NCI-H510A (cell line): ENCODE measurements at regions not wholly inside any gene's neighbourhood (a gene's known extent, or its start where the extent isn't known, plus 50 kb on each side); places are given as distances from the start of the nearest gene placed in this dataset.

Experiments
- DNase-seq: peaks from one replicate; lab custom pipeline; 2025; lab: John Stamatoyannopoulos, UW

DNA sequence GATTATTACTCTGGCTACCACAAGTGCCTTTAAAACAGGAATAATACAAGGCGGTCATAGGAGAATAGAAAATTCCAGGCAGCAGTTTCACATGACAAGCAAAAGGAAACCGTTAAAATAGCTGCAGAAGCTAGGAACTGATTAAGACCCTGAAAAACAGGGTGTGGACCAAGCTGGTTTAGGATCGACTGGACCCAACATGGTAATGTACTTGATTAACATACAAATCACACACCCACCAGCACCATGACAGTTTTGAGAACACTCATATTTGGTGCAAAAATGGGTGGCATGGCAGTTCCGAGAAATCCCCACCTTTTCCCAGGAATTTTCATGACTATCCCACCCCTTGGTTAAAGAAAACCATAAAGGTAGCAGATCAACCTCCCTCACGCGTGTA lies 51.9 kb upstream of the TMEM163 start:
- no peak for DNase-seq

DNA sequence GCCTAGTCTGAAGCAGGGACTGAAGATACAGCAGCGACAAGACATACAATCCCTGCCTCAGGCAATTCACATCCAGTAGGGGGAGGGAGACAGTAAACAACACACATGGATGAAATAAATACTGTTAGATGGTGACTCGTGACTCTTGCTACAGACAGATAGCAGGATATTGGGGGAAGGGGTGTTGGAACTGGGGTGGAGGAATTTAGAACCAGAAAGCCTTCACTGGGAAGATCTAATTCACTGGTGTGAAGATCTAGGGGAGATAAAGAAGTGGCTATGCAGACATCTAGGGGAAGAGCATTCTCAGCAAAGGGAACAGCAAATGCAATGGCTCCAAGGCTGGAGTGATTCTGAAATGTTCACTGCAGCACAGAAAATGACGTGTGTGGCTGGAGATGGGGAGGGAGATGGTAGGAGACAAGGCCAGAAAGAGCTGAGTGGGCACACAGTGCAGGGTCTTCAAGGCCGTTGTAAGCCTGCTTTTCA lies 52.6 kb upstream of the TMEM163 start:
- no peak for DNase-seq

DNA sequence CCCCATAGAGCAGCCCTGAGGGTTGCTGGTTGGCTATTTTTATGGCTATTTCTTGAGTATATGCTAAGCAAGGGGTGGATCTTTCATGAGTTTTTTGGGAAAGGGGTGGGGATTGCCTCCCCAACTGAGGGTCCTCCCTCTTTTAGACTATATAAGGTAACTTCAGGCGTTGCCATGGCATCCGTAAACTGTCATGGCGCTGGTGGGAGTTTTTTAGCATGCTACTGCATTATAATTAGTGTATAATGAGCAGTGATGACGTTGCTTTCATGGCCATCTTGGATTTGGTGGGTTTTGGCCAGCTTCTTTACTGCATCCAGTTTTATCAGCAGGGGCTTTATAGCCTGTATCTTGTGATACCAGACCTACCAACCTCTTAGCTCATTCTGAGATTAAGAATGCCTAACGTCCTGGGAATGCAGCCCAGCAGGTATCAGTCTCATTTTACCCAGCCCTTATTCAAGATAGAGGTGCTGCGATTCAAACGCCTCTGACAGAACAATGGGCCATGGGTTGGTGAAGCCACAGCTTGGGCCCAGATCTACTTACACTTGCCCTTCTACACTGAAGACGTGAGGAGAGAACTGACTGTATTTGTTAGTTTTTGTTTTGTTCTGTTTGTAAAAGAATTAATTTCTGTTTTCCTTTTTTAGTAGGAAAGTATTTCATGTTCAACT lies 53.8 kb upstream of the TMEM163 start:
- no peak for DNase-seq

DNA sequence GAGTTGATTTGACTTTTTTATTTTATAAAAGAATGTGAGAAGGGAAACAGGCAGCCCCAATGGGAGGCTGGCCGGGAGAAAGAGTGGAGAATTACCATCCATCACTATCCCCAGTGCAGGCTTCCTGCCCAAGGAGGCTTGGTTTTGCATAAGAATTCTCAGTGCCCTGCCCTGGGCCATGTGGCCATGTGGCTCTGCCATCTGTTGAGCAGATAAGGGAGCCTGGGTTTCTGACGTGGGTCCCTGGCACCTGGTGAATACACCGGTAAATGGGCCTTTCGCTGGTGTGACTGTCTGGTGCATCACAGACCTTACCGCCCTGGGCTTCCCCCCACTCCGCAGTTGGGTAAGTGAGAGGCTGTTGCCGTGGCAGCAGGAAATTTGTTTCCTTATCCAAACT lies 54.5 kb upstream of the TMEM163 start:
- DNase-seq: no peak

DNA sequence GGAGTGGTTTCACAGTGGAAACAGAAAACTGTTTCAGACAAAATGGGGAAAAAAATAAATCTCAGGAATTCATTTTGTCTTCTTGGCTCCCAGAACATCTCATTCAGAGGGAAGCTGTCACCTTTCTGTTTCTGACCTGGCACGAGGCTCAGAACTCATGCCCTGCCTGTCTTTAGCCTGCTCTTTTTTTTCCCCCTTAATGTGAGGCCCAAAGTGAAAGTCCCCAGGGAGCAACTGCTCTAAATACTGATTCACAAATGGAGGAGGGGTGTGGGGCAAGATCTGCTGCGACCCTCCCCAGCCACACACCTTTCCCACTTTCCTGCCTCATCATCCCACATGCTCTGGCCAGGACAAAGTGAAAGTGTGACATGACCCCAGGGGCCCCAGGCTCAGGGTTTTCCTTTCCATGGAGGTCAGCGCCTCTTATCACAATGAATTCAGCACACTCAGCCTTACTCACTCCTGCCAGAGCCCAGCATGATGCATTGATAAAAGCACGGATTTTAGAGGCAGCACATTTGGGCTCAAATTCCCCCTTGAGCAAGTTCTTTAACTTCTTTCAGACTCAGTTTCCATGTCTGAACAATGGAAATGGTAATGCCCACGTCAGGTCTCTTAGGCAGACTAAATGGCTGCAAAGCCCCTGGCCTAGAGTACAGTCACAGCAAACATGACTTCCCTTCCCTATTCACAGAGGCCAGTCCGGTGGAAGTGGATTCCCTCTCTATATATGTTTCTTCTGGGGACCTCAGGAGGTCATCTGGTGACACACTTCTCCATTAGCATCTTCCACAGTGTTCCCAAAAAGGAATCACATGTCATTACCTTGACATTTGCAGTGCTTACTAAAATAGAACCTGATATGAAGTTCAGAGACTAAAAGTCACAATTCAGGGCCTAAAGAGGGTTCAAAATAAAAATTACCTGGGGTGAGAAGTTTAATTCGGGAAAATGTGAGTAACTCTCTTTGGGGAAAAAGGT lies 55.3 kb upstream of the TMEM163 start:
- no peak for DNase-seq

DNA sequence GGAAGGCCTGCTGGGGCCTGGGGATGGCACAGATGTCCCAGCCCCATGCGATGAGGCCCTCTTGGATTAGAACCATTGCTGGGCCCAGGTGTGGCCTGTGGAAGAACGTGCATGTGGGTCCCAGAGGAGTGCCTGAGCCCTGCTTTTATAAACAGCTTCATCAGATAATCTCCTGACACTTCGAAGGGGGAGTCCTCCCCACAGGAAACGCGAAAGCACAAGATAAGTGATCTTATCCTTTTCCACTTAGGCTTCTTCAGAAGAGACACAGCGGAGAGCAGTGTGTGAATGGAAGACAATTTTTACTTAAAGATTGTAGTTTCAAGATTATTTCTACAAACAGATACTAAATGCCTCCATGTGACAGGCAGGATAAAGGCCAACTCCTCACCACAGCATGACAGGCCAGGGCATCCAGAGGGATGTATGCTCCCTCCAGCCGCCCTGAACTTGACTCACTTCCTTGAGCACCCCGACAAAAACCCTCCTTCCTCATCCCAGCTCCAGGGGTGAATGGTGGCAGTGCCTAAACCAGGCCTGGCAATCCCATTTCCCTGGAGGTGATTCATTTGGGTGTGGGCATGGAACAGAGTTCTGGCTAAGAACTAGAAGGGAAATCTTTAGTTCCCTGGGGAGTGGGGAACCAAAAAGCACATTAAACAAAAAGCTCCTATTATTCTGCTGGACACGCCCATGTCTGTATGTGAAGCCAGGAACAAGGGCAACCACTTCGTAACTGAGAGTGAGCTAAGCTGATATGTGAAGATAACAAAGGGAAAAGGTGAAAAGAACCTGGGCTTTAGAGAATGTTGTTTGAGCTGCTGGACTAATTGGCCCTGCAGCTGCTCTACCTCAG lies 56.2 kb upstream of the TMEM163 start:
- no peak for DNase-seq

DNA sequence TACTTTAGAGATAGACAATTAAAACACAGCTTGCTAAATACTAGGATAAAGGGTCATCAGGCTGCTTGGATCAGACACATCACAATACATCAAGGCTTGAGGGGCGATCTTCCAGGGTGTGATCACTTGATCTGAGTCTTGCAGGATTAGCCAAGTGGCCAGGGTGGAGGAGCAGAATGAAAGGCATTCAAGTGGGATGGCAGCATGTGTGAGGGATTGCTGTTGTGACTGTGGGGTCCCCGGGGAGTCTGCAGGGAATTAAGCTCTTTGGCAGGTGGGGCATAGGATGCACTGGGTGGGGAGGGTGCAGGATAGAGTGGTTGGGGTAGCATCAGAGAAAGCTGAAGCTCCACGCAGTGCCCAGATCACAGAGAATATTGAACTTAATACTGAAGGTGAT lies 58.0 kb upstream of the TMEM163 start:
- DNase-seq: no peak

DNA sequence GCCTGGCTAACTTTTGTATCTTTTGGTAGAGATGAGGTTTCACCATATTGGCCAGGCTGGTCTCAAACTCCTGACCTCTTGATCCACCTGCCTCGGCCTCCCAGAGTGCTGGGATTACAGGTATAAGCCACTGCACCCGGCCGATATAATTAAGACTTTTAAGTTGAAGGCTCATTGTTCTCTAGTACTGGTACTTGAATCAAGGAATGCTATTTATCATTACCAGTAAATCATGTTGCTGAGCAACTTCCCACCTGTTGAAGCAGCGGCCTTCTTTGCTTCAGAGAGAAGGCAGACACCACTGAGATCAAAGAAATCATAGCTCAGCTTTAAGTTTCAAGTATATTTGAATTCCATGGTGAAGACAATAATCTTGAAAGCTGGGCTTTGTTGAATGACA lies 58.8 kb upstream of the TMEM163 start:
- peak; percentile 29 for DNase-seq

DNA sequence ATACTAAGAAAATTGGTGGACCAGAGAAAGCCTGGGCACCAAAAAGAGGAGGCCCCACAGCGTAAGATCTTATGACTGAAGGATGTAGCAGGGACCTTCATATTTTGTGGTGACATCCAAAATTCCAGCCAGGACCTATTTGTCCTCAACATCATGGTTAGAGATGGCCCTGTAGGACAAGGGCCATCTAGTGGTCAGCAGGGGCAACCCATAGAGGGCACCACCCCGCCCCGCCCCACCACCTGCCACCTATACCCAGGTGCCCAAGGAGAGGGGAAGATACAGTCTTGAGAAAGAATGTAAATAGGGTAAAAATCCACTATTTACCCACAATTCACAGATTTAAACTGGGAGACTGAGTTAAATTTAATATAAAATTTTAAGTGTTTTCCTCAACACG lies 59.6 kb upstream of the TMEM163 start:
- no peak for DNase-seq

DNA sequence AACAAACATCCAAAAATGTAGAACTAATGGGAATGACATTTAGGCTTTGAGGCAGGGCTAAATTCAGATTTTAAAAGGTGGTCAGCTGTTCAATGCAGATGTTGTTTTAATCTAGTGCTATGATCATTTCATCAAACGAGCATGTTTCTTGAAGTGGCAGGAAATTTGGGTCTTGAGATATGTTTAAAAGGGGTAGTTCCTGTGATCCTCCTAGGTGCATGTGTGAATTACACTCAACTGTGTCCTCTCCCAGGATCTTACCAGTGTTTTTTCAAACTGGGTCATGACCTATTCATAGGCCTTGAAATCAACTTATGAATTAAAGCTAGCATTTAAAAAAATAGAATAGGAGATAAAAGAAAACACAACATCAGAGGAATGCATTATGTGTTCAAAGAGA lies 57.4 kb upstream of the ACMSD start:
- no peak for DNase-seq

DNA sequence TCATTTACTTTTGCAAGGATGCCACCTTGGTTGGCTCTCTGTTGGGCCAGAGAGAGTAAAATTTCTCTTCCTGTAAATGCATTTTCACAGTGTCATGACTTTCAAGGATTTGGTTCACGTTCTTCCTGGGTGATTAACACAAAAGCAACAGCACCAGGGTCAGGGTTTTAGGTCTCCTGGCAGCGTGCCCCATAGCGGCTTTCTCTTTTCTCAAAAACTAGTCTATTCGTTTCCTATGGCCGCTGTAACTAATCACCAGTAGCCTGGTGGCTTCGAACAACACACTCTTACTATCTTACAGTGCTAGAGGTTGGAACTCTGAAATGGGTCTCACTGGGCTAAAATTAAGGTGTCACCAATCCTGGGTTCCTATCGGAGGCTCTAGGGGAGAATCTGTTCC lies 56.3 kb upstream of the ACMSD start:
- DNase-seq: no peak

DNA sequence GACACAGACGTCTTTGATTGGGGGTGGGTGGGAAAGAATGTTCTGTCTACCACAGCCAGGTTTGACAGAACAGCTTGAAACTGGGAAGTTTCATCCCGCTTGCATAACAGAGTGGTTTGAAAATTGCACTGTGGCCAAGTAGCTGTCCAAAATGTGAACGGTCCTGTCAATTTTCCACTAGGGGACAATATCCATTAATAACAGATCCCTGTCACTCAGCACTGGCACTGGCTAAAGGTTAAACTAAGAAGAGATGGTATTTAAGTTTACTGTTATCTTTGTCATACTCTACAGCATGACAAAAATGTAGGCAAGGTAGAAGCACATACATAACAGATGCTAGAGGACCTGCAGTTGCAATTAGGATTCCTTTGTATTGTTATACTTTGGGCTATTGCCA lies 55.6 kb upstream of the ACMSD start:
- peak; percentile 24 for DNase-seq

DNA sequence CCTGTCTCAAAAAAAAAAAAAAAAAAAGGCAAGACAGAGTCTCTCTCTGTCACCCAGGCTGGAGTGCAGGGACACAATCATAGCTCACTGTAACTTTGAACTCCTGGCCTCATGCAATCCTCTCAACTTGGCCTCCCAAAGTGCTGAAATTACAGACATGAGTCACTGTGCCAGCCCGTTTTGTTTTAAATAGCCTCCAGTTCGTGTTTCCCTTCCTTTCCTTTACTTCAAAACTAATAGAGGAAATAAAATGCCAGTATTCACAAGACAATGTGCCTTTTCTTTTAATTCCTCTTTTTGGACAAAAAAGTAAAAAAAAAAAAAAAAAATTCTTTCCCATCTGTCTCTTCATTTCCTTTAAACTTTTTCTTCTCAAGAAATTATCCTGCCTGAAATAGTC lies 54.5 kb upstream of the ACMSD start:
- no peak for DNase-seq

DNA sequence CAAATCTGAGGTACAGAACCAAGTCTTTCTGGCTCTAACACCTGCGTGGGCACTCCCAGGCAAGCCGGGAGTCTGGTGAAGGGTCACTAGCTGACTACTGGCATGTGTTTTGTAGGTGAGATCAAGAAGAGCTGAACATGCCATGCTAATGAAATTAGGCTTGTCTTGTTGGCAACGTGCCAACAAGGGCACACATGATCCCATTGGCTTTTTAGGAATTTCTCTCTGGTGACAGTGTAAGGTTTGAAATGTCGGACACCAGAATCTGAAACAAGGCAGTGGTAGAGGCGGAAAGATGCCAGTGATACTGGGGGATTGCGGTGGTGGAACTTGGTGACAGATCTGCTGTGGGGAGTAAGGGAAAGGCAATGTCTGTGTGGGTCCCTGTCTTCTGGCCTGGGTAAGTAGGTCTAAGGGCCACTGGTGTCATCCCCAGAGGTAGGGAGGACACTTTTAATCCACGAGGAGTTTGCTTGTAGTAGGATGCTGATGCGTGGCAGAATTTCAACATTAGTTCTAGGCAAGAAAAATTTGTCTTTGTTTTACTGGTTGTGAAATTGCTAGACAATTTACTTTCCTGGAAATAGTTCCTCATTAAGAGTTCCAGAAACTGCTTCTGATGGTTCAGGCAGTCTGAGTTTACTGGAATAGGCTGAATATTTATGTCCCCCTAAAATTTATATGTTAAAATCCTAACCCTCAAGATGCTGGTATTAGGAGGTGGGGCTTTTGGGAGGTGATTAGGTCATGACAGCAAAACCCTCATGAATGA lies 52.6 kb upstream of the ACMSD start:
- DNase-seq: no peak

DNA sequence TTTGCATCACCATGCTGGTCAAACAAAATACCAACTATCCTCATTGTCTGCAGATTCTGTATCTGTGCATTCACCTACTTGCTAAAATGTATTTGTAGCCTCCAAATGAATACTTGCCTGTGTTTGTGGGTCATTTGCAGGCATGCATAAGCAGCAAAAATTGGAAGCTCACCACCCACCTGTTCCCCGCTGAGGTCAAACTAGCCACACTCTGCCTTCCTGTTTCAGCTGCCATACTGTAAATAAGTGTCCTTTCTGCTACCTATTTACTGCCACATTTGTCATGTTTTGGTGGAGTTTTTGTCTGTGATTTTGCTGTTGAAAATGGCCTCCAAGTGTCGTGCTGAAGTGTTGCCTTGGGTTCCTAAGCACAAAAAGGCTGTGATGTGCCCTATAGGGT lies 50.0 kb upstream of the ACMSD start:
- no peak for DNase-seq
